ENCODE measurements at regions not wholly inside any gene's neighbourhood (a gene's known extent, or its start where the extent isn't known, plus 50 kb on each side); places are given as distances from the start of the nearest gene placed in this dataset.

- CTCF ChIA-PET (ENCODE audit: partially characterized antibody) = no interaction called here
- Histone ChIP-seq H3K4me1 (ENCODE audit: insufficient read depth, low read length) (no peaks in the 10 kb centered on the region), H3K27me3 (ENCODE audit: insufficient read depth, low read length) (no peaks in the 10 kb centered on the region), H3K4me3 (ENCODE audit: low read length in 2 of 2) (no peak overlapping the region), H3K27ac (ENCODE audit: low read depth, low read length) (no peak overlapping the region), H3K9me3 (ENCODE audit: control insufficient read depth in 1 of 2, low read length in 2 of 2) (no peaks in the 10 kb centered on the region), H3K36me3 (ENCODE audit: insufficient read depth, low read length) (no peaks in the 10 kb centered on the region)
- H3K27me3 Mint-ChIP-seq = no peaks in the 10 kb centered on the region
- intact Hi-C loops (cut with micrococcal nuclease) = no loop called here
- POLR2A ChIA-PET (ENCODE audit: partially characterized antibody) = no interaction called here
- DNase-seq = no peak
- H3K4me3 Mint-ChIP-seq = no peak overlapping the region
- peaks cover 0 to 32% (median 19%) of the 10 kb centered on the region in 8 donors for H3K9me3 Mint-ChIP-seq
- H3K27ac Mint-ChIP-seq = no peak overlapping the region
- no peaks in the 10 kb centered on the region for H3K4me1 Mint-ChIP-seq
- H3K36me3 Mint-ChIP-seq = no peaks in the 10 kb centered on the region
These were observed 1060.2 kb downstream of the CDH11 start for GRCh38 chr16:64061621-64062020.

- no peak overlapping the region for H3K27ac Mint-ChIP-seq
- H3K4me3 Mint-ChIP-seq = no peak overlapping the region
- ChIA-PET POLR2A (ENCODE audit: partially characterized antibody) (no interaction called here), CTCF (ENCODE audit: partially characterized antibody) (no interaction called here)
- Histone ChIP-seq H3K27ac (ENCODE audit: low read depth, low read length) (no peak overlapping the region), H3K36me3 (ENCODE audit: insufficient read depth, low read length) (no peaks in the 10 kb centered on the region), H3K9me3 (ENCODE audit: control insufficient read depth in 1 of 2, low read length in 2 of 2) (no peaks in the 10 kb centered on the region), H3K4me3 (ENCODE audit: low read length in 2 of 2) (no peak overlapping the region), H3K27me3 (ENCODE audit: insufficient read depth, low read length) (no peaks in the 10 kb centered on the region), H3K4me1 (ENCODE audit: insufficient read depth, low read length) (no peaks in the 10 kb centered on the region)
- peaks cover 0 to 27% (median 18%) of the 10 kb centered on the region in 8 donors for H3K9me3 Mint-ChIP-seq
- H3K4me1 Mint-ChIP-seq = no peaks in the 10 kb centered on the region
- no peak for DNase-seq
- intact Hi-C loops (cut with micrococcal nuclease) = no loop called here
- no peaks in the 10 kb centered on the region for H3K27me3 Mint-ChIP-seq
- H3K36me3 Mint-ChIP-seq = no peaks in the 10 kb centered on the region
These were observed 1061.2 kb downstream of the CDH11 start for GRCh38 chr16:64060631-64061030.

GRCh38 chr16:64058685-64059084 lies 1063.2 kb downstream of the CDH11 start:
- no peak overlapping the region for H3K27ac ChIP-seq (ENCODE audit: low read depth, low read length)
- DNase-seq = no peak
- Mint-ChIP-seq H3K9me3 (peaks cover 3 to 22% (median 13%) of the 10 kb centered on the region in 8 donors), H3K4me3 (no peak overlapping the region), H3K27ac (no peak overlapping the region), H3K36me3 (no peaks in the 10 kb centered on the region), H3K27me3 (no peaks in the 10 kb centered on the region), H3K4me1 (no peaks in the 10 kb centered on the region)
- POLR2A ChIA-PET (ENCODE audit: partially characterized antibody) = no interaction called here
- no peaks in the 10 kb centered on the region for H3K4me1 ChIP-seq (ENCODE audit: insufficient read depth, low read length)
- no peaks in the 10 kb centered on the region for H3K27me3 ChIP-seq (ENCODE audit: insufficient read depth, low read length)
- H3K36me3 ChIP-seq (ENCODE audit: insufficient read depth, low read length) = no peaks in the 10 kb centered on the region
- H3K9me3 ChIP-seq (ENCODE audit: control insufficient read depth in 1 of 2, low read length in 2 of 2) = no peaks in the 10 kb centered on the region
- H3K4me3 ChIP-seq (ENCODE audit: low read length in 2 of 2) = no peak overlapping the region
- CTCF ChIA-PET (ENCODE audit: partially characterized antibody) = no interaction called here
- intact Hi-C loops (cut with micrococcal nuclease) = no loop called here

GRCh38 chr16:64051824-64052223 lies 1070.0 kb downstream of the CDH11 start:
- Histone ChIP-seq H3K9me3 (ENCODE audit: control insufficient read depth in 1 of 2, low read length in 2 of 2) (no peaks in the 10 kb centered on the region), H3K27me3 (ENCODE audit: insufficient read depth, low read length) (no peaks in the 10 kb centered on the region), H3K27ac (ENCODE audit: low read depth, low read length) (no peak overlapping the region), H3K4me1 (ENCODE audit: insufficient read depth, low read length) (no peaks in the 10 kb centered on the region), H3K4me3 (ENCODE audit: low read length in 2 of 2) (no peak overlapping the region), H3K36me3 (ENCODE audit: insufficient read depth, low read length) (no peaks in the 10 kb centered on the region)
- ChIA-PET POLR2A (ENCODE audit: partially characterized antibody) (no interaction called here), CTCF (ENCODE audit: partially characterized antibody) (no interaction called here)
- H3K27ac Mint-ChIP-seq = no peak overlapping the region
- no peaks in the 10 kb centered on the region for H3K4me1 Mint-ChIP-seq
- no peaks in the 10 kb centered on the region for H3K36me3 Mint-ChIP-seq
- no peak for DNase-seq
- no peak overlapping the region for H3K4me3 Mint-ChIP-seq
- no peaks in the 10 kb centered on the region for H3K27me3 Mint-ChIP-seq
- H3K9me3 Mint-ChIP-seq = peaks cover 3 to 21% (median 14%) of the 10 kb centered on the region in 8 donors
- intact Hi-C loops (cut with micrococcal nuclease) = no loop called here

- no peaks in the 10 kb centered on the region for H3K27me3 Mint-ChIP-seq
- ChIA-PET POLR2A (ENCODE audit: partially characterized antibody) (no interaction called here), CTCF (ENCODE audit: partially characterized antibody) (no interaction called here)
- Histone ChIP-seq H3K27me3 (ENCODE audit: insufficient read depth, low read length) (no peaks in the 10 kb centered on the region), H3K9me3 (ENCODE audit: control insufficient read depth in 1 of 2, low read length in 2 of 2) (no peaks in the 10 kb centered on the region), H3K27ac (ENCODE audit: low read depth, low read length) (no peak overlapping the region), H3K36me3 (ENCODE audit: insufficient read depth, low read length) (no peaks in the 10 kb centered on the region), H3K4me3 (ENCODE audit: low read length in 2 of 2) (no peak overlapping the region), H3K4me1 (ENCODE audit: insufficient read depth, low read length) (no peaks in the 10 kb centered on the region)
- H3K4me3 Mint-ChIP-seq = no peak overlapping the region
- intact Hi-C loops (cut with micrococcal nuclease) = no loop called here
- H3K36me3 Mint-ChIP-seq = no peaks in the 10 kb centered on the region
- H3K4me1 Mint-ChIP-seq = no peaks in the 10 kb centered on the region
- H3K27ac Mint-ChIP-seq = no peak overlapping the region
- DNase-seq = no peak
- H3K9me3 Mint-ChIP-seq = peaks cover 3 to 32% (median 16%) of the 10 kb centered on the region in 8 donors
These were observed 1074.0 kb downstream of the CDH11 start for GRCh38 chr16:64047878-64048277.

- intact Hi-C loops (cut with micrococcal nuclease) = no loop called here
- Histone ChIP-seq H3K36me3 (ENCODE audit: insufficient read depth, low read length) (no peaks in the 10 kb centered on the region), H3K9me3 (ENCODE audit: control insufficient read depth in 1 of 2, low read length in 2 of 2) (no peaks in the 10 kb centered on the region), H3K27me3 (ENCODE audit: insufficient read depth, low read length) (no peaks in the 10 kb centered on the region), H3K27ac (ENCODE audit: low read depth, low read length) (no peak overlapping the region), H3K4me1 (ENCODE audit: insufficient read depth, low read length) (no peaks in the 10 kb centered on the region), H3K4me3 (ENCODE audit: low read length in 2 of 2) (no peak overlapping the region)
- Mint-ChIP-seq H3K4me1 (no peaks in the 10 kb centered on the region), H3K9me3 (peaks cover 3 to 35% (median 20%) of the 10 kb centered on the region in 8 donors), H3K36me3 (no peaks in the 10 kb centered on the region), H3K4me3 (no peak overlapping the region), H3K27ac (no peak overlapping the region), H3K27me3 (no peaks in the 10 kb centered on the region)
- ChIA-PET POLR2A (ENCODE audit: partially characterized antibody) (no interaction called here), CTCF (ENCODE audit: partially characterized antibody) (no interaction called here)
- DNase-seq = no peak
These were observed 1074.7 kb downstream of the CDH11 start for GRCh38 chr16:64047207-64047606.

GRCh38 chr16:64035337-64035736 lies 1086.5 kb downstream of the CDH11 start:
- intact Hi-C loops (cut with micrococcal nuclease) = no loop called here
- Mint-ChIP-seq H3K4me1 (no peaks in the 10 kb centered on the region), H3K4me3 (no peak overlapping the region), H3K27me3 (no peaks in the 10 kb centered on the region), H3K36me3 (no peaks in the 10 kb centered on the region), H3K27ac (no peak overlapping the region), H3K9me3 (peaks cover 2 to 48% (median 17%) of the 10 kb centered on the region in 8 donors)
- Histone ChIP-seq H3K9me3 (ENCODE audit: control insufficient read depth in 1 of 2, low read length in 2 of 2) (no peaks in the 10 kb centered on the region), H3K27me3 (ENCODE audit: insufficient read depth, low read length) (no peaks in the 10 kb centered on the region), H3K4me1 (ENCODE audit: insufficient read depth, low read length) (no peaks in the 10 kb centered on the region), H3K4me3 (ENCODE audit: low read length in 2 of 2) (no peak overlapping the region), H3K27ac (ENCODE audit: low read depth, low read length) (no peak overlapping the region), H3K36me3 (ENCODE audit: insufficient read depth, low read length) (no peaks in the 10 kb centered on the region)
- ChIA-PET CTCF (ENCODE audit: partially characterized antibody) (interaction anchor here (1.1 kb wide), 1 partner anchor 57 kb away, joined by 3 read pairs; no protein-coding TSS in a partner anchor), POLR2A (ENCODE audit: partially characterized antibody) (no interaction called here)
- no peak for DNase-seq

GRCh38 chr16:64019339-64019738 lies 1102.5 kb downstream of the CDH11 start:
- Histone ChIP-seq H3K9me3 (ENCODE audit: control insufficient read depth in 1 of 2, low read length in 2 of 2) (no peaks in the 10 kb centered on the region), H3K4me1 (ENCODE audit: insufficient read depth, low read length) (no peaks in the 10 kb centered on the region), H3K27ac (ENCODE audit: low read depth, low read length) (no peak overlapping the region), H3K4me3 (ENCODE audit: low read length in 2 of 2) (no peak overlapping the region), H3K36me3 (ENCODE audit: insufficient read depth, low read length) (no peaks in the 10 kb centered on the region), H3K27me3 (ENCODE audit: insufficient read depth, low read length) (no peaks in the 10 kb centered on the region)
- Mint-ChIP-seq H3K4me3 (no peak overlapping the region), H3K9me3 (peaks cover 2 to 33% (median 14%) of the 10 kb centered on the region in 8 donors), H3K36me3 (no peaks in the 10 kb centered on the region), H3K27me3 (no peaks in the 10 kb centered on the region), H3K4me1 (no peaks in the 10 kb centered on the region), H3K27ac (no peak overlapping the region)
- ChIA-PET POLR2A (ENCODE audit: partially characterized antibody) (no interaction called here), CTCF (ENCODE audit: partially characterized antibody) (no interaction called here)
- intact Hi-C loops (cut with micrococcal nuclease) = no loop called here
- DNase-seq = no peak
